ENCODE measurements at regions not wholly inside any gene's neighbourhood (a gene's known extent, or its start where the extent isn't known, plus 50 kb on each side); places are given as distances from the start of the nearest gene placed in this dataset.

GRCh38 chr4:20625426-20625825 is 74.8 kb upstream of the PACRGL start:
- H3K27me3 Mint-ChIP-seq, result peaks cover 7% of the 10 kb centered on the region
- POLR2A ChIA-PET, result no interaction called here
- TF ChIP-seq CTCF (IDR thresholded peaks at IDR 0.05), result no peak

GRCh38 chr4:20626326-20627005 is 73.8 kb upstream of the PACRGL start:
- intact Hi-C loops (cut with micrococcal nuclease), result no loop called here
- CTCF ChIA-PET, result no interaction called here
- ATAC-seq (no peak), DNase-seq (no peak)
- Mint-ChIP-seq H3K27me3 (peaks cover 7% of the 10 kb centered on the region), H3K4me3 (no peak overlapping the region), H3K27ac (no peak overlapping the region), H3K9me3 (no peaks in the 10 kb centered on the region), H3K36me3 (ENCODE audit: low read depth) (no peaks in the 10 kb centered on the region), H3K4me1 (ENCODE audit: low read depth) (no peaks in the 10 kb centered on the region)
- POLR2A ChIA-PET, result no interaction called here
- no peak for TF ChIP-seq CTCF (IDR thresholded peaks at IDR 0.05)

More at GRCh38 chr4:20625426-20625825, 74.8 kb upstream of the PACRGL start:
- H3K4me3 Mint-ChIP-seq, result no peak overlapping the region
- intact Hi-C loops (cut with micrococcal nuclease), result no loop called here
- CTCF ChIA-PET, result interaction anchor here (0.6 kb wide), 1 partner anchor 50 kb away, joined by 3 read pairs; no protein-coding TSS in a partner anchor
- H3K9me3 Mint-ChIP-seq, result no peaks in the 10 kb centered on the region
- H3K27ac Mint-ChIP-seq, result no peak overlapping the region
- no peaks in the 10 kb centered on the region for H3K4me1 Mint-ChIP-seq (ENCODE audit: low read depth)
- DNase-seq (no peak), ATAC-seq (no peak)
- H3K36me3 Mint-ChIP-seq (ENCODE audit: low read depth), result no peaks in the 10 kb centered on the region

GRCh38 chr4:20627866-20628265 is 72.4 kb upstream of the PACRGL start:
- no peaks in the 10 kb centered on the region for H3K4me1 Mint-ChIP-seq (ENCODE audit: low read depth)
- no peak for DNase-seq
- no peak overlapping the region for H3K4me3 Mint-ChIP-seq
- H3K36me3 Mint-ChIP-seq (ENCODE audit: low read depth), result no peaks in the 10 kb centered on the region
- POLR2A ChIA-PET, result no interaction called here
- no peaks in the 10 kb centered on the region for H3K9me3 Mint-ChIP-seq
- ATAC-seq, result no peak
- CTCF ChIA-PET, result no interaction called here
- intact Hi-C loops (cut with micrococcal nuclease), result no loop called here
- no peak for TF ChIP-seq CTCF (IDR thresholded peaks at IDR 0.05)
- H3K27ac Mint-ChIP-seq, result no peak overlapping the region
- H3K27me3 Mint-ChIP-seq, result peaks cover 7% of the 10 kb centered on the region

- ChIA-PET POLR2A (interaction anchor here (0.7 kb wide), 1 partner anchor 77 kb away, joined by 3 read pairs; no protein-coding TSS in a partner anchor), CTCF (no interaction called here)
- ATAC-seq, result no peak
- intact Hi-C loops (cut with micrococcal nuclease), result no loop called here
- Mint-ChIP-seq H3K27ac (no peak overlapping the region), H3K4me1 (ENCODE audit: low read depth) (no peaks in the 10 kb centered on the region), H3K27me3 (peaks cover 3% of the 10 kb centered on the region), H3K4me3 (no peak overlapping the region), H3K36me3 (ENCODE audit: low read depth) (no peaks in the 10 kb centered on the region), H3K9me3 (no peaks in the 10 kb centered on the region)
- TF ChIP-seq CTCF (IDR thresholded peaks at IDR 0.05), result no peak
- DNase-seq, result no peak
Measured at GRCh38 chr4:20629186-20630106, 70.8 kb upstream of the PACRGL start.

- CTCF ChIA-PET, result no interaction called here
- ATAC-seq (no peak), DNase-seq (no peak)
- POLR2A ChIA-PET, result no interaction called here
- intact Hi-C loops (cut with micrococcal nuclease), result no loop called here
- Mint-ChIP-seq H3K36me3 (ENCODE audit: low read depth) (no peaks in the 10 kb centered on the region), H3K4me1 (ENCODE audit: low read depth) (no peaks in the 10 kb centered on the region), H3K27ac (no peak overlapping the region), H3K4me3 (no peak overlapping the region), H3K27me3 (no peaks in the 10 kb centered on the region), H3K9me3 (no peaks in the 10 kb centered on the region)
- no peak for TF ChIP-seq CTCF (IDR thresholded peaks at IDR 0.05)
Measured at GRCh38 chr4:20638825-20639224, 61.4 kb upstream of the PACRGL start.
